DOHH2 (cell line): ENCODE measurements at regions not wholly inside any gene's neighbourhood (a gene's known extent, or its start where the extent isn't known, plus 50 kb on each side); places are given as distances from the start of the nearest gene placed in this dataset.

Experiments
- H3F3A ChIP-seq: fragments of 200-600 bp; sonication (generic), shearing (Covaris generic); 2 replicates; pipeline ENCODE4 v1.6.0; 2016; ENCODE audit warnings: antibody characterized with exemption, mild to moderate bottlenecking; ENCODE audit not compliant: control insufficient read depth, insufficient read depth
- H3K27ac ChIP-seq: fragments of 200-600 bp; sonication (generic); 2 replicates; pipeline ENCODE4 v1.5.1; 2014; ENCODE audit warnings: low read depth, mild to moderate bottlenecking, low read length, moderate library complexity
- H3K27me3 ChIP-seq: fragments of 200-600 bp; sonication (generic); 2 replicates; pipeline ENCODE4 v1.6.1; 2014; ENCODE audit warnings: mild to moderate bottlenecking, low read length, mixed read lengths; ENCODE audit not compliant: control insufficient read depth
- H3K36me3 ChIP-seq: fragments of 200-600 bp; sonication (generic); 2 replicates; pipeline ENCODE4 v1.6.1; 2014; ENCODE audit warnings: mild to moderate bottlenecking, low read length, moderate library complexity, mixed read lengths; ENCODE audit not compliant: control insufficient read depth
- H3K4me1 ChIP-seq: fragments of 200-600 bp; sonication (generic); 2 replicates; pipeline ENCODE4 v1.6.1; 2014; ENCODE audit warnings: mild to moderate bottlenecking, low read length, mixed read lengths; ENCODE audit not compliant: control insufficient read depth
- H3K4me2 ChIP-seq: fragments of 200-600 bp; sonication (generic); 2 replicates; pipeline ENCODE4 v1.6.0; 2014; ENCODE audit warnings: mild to moderate bottlenecking, low read length, moderate library complexity
- H3K4me3 ChIP-seq: fragments of 200-600 bp; sonication (generic); 2 replicates; pipeline ENCODE4 v1.5.1; 2014; ENCODE audit warnings: mild to moderate bottlenecking, low read length, mixed read lengths
- H3K79me2 ChIP-seq: fragments of 200-600 bp; sonication (generic); 2 replicates; pipeline ENCODE4 v1.6.1; 2014; ENCODE audit warnings: mild to moderate bottlenecking, low read length, mixed read lengths; ENCODE audit not compliant: control insufficient read depth
- H3K9me2 ChIP-seq: fragments of 200-600 bp; sonication (generic); replicated peaks from 2 replicates; pipeline ENCODE4 v1.6.1; 2014; ENCODE audit warnings: mild to moderate bottlenecking, low read length, mixed read lengths; ENCODE audit not compliant: control insufficient read depth
- H3K9me3 ChIP-seq: fragments of 200-600 bp; sonication (generic); 2 replicates; pipeline ENCODE4 v1.6.1; 2014; ENCODE audit warnings: antibody characterized with exemption, low read length, mixed read lengths; ENCODE audit not compliant: control insufficient read depth, insufficient read depth
- H4K20me1 ChIP-seq: fragments of 200-600 bp; sonication (generic); 2 replicates; pipeline ENCODE4 v1.6.0; 2014; ENCODE audit warnings: low read depth, mild to moderate bottlenecking, antibody characterized with exemption, low read length, moderate library complexity; ENCODE audit not compliant: control insufficient read depth, insufficient read depth
- CTCF ChIP-seq: fragments of 200-600 bp; sonication (generic); IDR thresholded peaks from one replicate; pipeline ENCODE4 v1.5.1; 2014; ENCODE audit warnings: antibody characterized with exemption, mild to moderate bottlenecking, low read depth, low read length; ENCODE audit not compliant: poor library complexity, severe bottlenecking
- EZH2phosphoT487 ChIP-seq: fragments of 200-600 bp; sonication (generic); IDR thresholded peaks from 2 replicates; pipeline ENCODE4 v1.6.1; 2017; ENCODE audit warnings: borderline replicate concordance, mild to moderate bottlenecking, antibody characterized with exemption, low read length, moderate library complexity, mixed read lengths

GRCh38 chr5:16392718-16393117 lies 72.9 kb downstream of the ZNF622 start:
- no peak overlapping the region for H3K4me3 ChIP-seq
- no peaks in the 10 kb centered on the region for H3K9me3 ChIP-seq
- peaks cover 5% of the 10 kb centered on the region; the same call in 1 of the 2 replicates for H3K4me1 ChIP-seq
- TF ChIP-seq CTCF: no peak
- no peak for TF ChIP-seq EZH2phosphoT487
- no peaks in the 10 kb centered on the region for H4K20me1 ChIP-seq
- H3K9me2 ChIP-seq: no peaks in the 10 kb centered on the region
- H3K36me3 ChIP-seq: no peaks in the 10 kb centered on the region
- no peaks in the 10 kb centered on the region for H3K79me2 ChIP-seq
- H3K27me3 ChIP-seq: no peaks in the 10 kb centered on the region
- H3F3A ChIP-seq: no peaks in the 10 kb centered on the region
- H3K27ac ChIP-seq: no peak overlapping the region
- no peak overlapping the region for H3K4me2 ChIP-seq

- Histone ChIP-seq H3K4me1 (peaks cover 5% of the 10 kb centered on the region; the same call in 1 of the 2 replicates), H3K79me2 (no peaks in the 10 kb centered on the region), H3K36me3 (no peaks in the 10 kb centered on the region), H3K27ac (no peak overlapping the region), H3K4me2 (no peak overlapping the region), H3K9me2 (no peaks in the 10 kb centered on the region), H3K9me3 (no peaks in the 10 kb centered on the region), H3K4me3 (no peak overlapping the region), H3F3A (no peaks in the 10 kb centered on the region), H4K20me1 (no peaks in the 10 kb centered on the region), H3K27me3 (no peaks in the 10 kb centered on the region)
- TF ChIP-seq CTCF (no peak), EZH2phosphoT487 (no peak)
Measured at GRCh38 chr5:16391858-16392649, 73.5 kb downstream of the ZNF622 start.

- no peaks in the 10 kb centered on the region for H3K27me3 ChIP-seq
- no peaks in the 10 kb centered on the region for H3K79me2 ChIP-seq
- H4K20me1 ChIP-seq: no peaks in the 10 kb centered on the region
- H3K4me1 ChIP-seq: peaks cover 5% of the 10 kb centered on the region; the same call in 1 of the 2 replicates
- no peak overlapping the region for H3K4me3 ChIP-seq
- H3K36me3 ChIP-seq: no peaks in the 10 kb centered on the region
- H3K9me2 ChIP-seq: no peaks in the 10 kb centered on the region
- H3K4me2 ChIP-seq: no peak overlapping the region
- H3K9me3 ChIP-seq: no peaks in the 10 kb centered on the region
- no peak overlapping the region for H3K27ac ChIP-seq
- no peaks in the 10 kb centered on the region for H3F3A ChIP-seq
- TF ChIP-seq CTCF (no peak), EZH2phosphoT487 (no peak)
Measured at GRCh38 chr5:16390825-16391224, 74.8 kb downstream of the ZNF622 start.
